ENCODE measurements at regions not wholly inside any gene's neighbourhood (a gene's known extent, or its start where the extent isn't known, plus 50 kb on each side); places are given as distances from the start of the nearest gene placed in this dataset.

- H3K9me3 ChIP-seq: peaks cover 0 to 16% (median 0%) of the 10 kb centered on the region in 8 donors
- H3K36me3 ChIP-seq: no peaks in the 10 kb centered on the region
- no peak overlapping the region for H3K4me3 ChIP-seq
- intact Hi-C loops (cut with DNase I; ENCODE audit: low total_unique reads): no loop called here
- no peaks in the 10 kb centered on the region for H3K4me1 ChIP-seq
- 67 to 72% (median 71%) methylated on average over 15 of the region's 15 CpGs for WGBS, 5 donors
- TF ChIP-seq CTCF (IDR thresholded peaks at IDR 0.05 in 8 of 11, conservative IDR thresholded peaks at IDR 0.05 in 3 of 11): no peak
- no peak overlapping the region for H3K27ac ChIP-seq
- no peak for DNase-seq
- H3K27me3 ChIP-seq (replicated peaks in 1 of 7): peaks cover 0 to 7% (median 0%) of the 10 kb centered on the region in 7 donors
Measured at GRCh38 chr19:30293051-30293785, 79.0 kb upstream of the ZNF536 start.

- Histone ChIP-seq H3K36me3 (no peaks in the 10 kb centered on the region), H3K4me1 (no peaks in the 10 kb centered on the region), H3K9me3 (no peaks in the 10 kb centered on the region), H3K27ac (no peak overlapping the region), H3K27me3 (replicated peaks in 1 of 7) (peaks cover 0 to 7% (median 0%) of the 10 kb centered on the region in 7 donors), H3K4me3 (no peak overlapping the region)
- WGBS, 5 donors: 85 to 94% (median 90%) methylated on average over 9 of the region's 9 CpGs
- intact Hi-C loops (cut with DNase I; ENCODE audit: low total_unique reads): no loop called here
- TF ChIP-seq POLR2A (IDR thresholded peaks at IDR 0.05): no peak
- no peak for TF ChIP-seq CTCF (IDR thresholded peaks at IDR 0.05 in 8 of 11, conservative IDR thresholded peaks at IDR 0.05 in 3 of 11)
- no peak for TF ChIP-seq POLR2AphosphoS5 (IDR thresholded peaks at IDR 0.05)
- DNase-seq: no peak
Measured at GRCh38 chr19:30297969-30298368, 74.2 kb upstream of the ZNF536 start.

GRCh38 chr19:30303131-30303654 lies 69.0 kb upstream of the ZNF536 start:
- WGBS, 5 donors: 84 to 93% (median 91%) methylated on average over 10 of the region's 10 CpGs
- DNase-seq: no peak
- TF ChIP-seq POLR2AphosphoS5 (IDR thresholded peaks at IDR 0.05): no peak
- TF ChIP-seq CTCF (IDR thresholded peaks at IDR 0.05 in 8 of 11, conservative IDR thresholded peaks at IDR 0.05 in 3 of 11): no peak
- TF ChIP-seq POLR2A (IDR thresholded peaks at IDR 0.05): no peak

GRCh38 chr19:30304540-30304939 lies 67.6 kb upstream of the ZNF536 start:
- H3K9me3 ChIP-seq: no peaks in the 10 kb centered on the region
- no peaks in the 10 kb centered on the region for H3K36me3 ChIP-seq
- H3K4me1 ChIP-seq: no peaks in the 10 kb centered on the region
- no peaks in the 10 kb centered on the region for H3K27me3 ChIP-seq (replicated peaks in 1 of 7)
- no peak overlapping the region for H3K4me3 ChIP-seq
- intact Hi-C loops (cut with DNase I; ENCODE audit: low total_unique reads): no loop called here
- TF ChIP-seq CTCF (IDR thresholded peaks at IDR 0.05 in 8 of 11, conservative IDR thresholded peaks at IDR 0.05 in 3 of 11) (no peak), POLR2A (IDR thresholded peaks at IDR 0.05) (no peak), POLR2AphosphoS5 (IDR thresholded peaks at IDR 0.05) (no peak)
- H3K27ac ChIP-seq: no peak overlapping the region
- WGBS, 5 donors: 65 to 80% (median 75%) methylated on average over 6 of the region's 6 CpGs
- no peak for DNase-seq

More at GRCh38 chr19:30303131-30303654, 69.0 kb upstream of the ZNF536 start:
- Histone ChIP-seq H3K9me3 (no peaks in the 10 kb centered on the region), H3K27ac (no peak overlapping the region), H3K4me3 (no peak overlapping the region), H3K27me3 (replicated peaks in 1 of 7) (no peaks in the 10 kb centered on the region), H3K36me3 (no peaks in the 10 kb centered on the region), H3K4me1 (no peaks in the 10 kb centered on the region)
- intact Hi-C loops (cut with DNase I; ENCODE audit: low total_unique reads): no loop called here
